NCI-H446 (cell line): ENCODE measurements at regions not wholly inside any gene's neighbourhood (a gene's known extent, or its start where the extent isn't known, plus 50 kb on each side); places are given as distances from the start of the nearest gene placed in this dataset.
"Not testable (repeated sequence)": the region's sequence is repeated elsewhere in the genome, so short reads cannot be mapped to it uniquely, and the experiment has no call there.

Experiments
- DNase-seq, 2 experiments: peaks; one replicate each; lab custom pipeline; 2025; lab: John Stamatoyannopoulos, UW

DNA sequence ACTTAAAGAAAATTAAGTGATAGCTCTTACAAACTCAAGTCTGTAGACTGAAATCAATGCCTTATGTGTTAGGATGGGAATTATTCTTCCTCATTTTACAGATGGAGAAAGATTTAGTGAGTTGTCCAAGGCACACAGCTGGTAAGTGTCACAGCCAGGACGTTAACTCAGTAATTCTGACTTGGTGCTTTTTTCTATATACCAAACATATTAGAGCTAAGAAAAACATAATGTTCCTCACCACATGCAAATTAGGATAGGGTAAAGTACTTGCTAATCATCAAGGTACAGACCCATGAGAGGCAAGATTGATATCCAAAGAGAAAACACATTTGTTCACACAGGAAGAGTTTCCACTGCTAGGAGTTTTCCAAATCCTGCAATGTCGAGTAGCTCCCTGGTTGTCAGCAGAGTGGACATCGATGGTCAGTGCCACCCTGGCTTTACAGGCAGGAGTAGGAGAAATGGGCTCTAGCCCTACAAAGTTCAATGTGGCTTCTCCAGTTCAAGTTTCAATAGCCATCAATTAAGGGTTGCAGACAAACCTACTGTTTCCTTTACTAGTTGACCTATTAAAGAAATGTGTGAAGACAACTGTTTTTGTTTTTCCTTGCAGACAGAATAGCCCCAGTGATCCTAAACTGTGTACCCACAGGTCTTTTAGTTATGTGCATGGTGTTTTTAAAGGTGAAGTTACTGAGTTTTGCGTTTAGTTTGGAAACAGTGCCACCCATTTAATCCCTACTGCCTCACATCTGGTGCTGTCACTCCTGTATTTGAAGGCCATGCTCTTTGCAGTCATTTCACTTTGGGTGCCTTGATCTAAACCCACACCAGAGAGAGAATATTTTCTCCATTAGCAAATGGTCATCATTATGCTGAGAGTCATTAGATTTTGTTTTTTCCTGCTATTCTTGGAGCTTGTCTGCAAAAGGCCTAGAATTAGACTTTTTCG lies 460.8 kb upstream of the SMARCA2 start:
- DNase-seq, result no peak

- not testable (repeated sequence) for DNase-seq
Measured at GRCh38 chr9:1558666-1559065, 456.5 kb upstream of the SMARCA2 start.

DNA sequence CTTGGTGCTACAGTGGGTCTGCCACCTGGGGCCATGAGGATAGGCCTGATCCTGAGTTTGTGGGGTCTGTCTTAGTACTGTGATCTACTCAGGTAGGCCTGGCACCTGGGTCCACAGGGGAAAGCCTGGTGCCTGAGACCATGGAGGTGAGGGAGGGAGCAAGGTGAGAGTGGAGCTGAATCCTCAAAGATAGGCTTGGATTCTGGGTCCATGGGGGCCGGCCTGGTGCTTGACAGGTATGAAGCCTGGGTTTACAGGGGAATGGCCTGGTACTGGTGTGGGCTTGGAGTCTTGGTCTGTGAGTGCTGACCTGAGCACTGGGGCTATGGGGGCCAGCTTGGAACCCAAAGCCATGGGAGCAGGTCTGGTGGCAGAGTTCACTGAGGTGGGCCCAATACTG lies 439.2 kb upstream of the SMARCA2 start:
- DNase-seq, result no peak

- DNase-seq, result no peak
Measured at GRCh38 chr9:1580215-1580614, 434.9 kb upstream of the SMARCA2 start.

DNA sequence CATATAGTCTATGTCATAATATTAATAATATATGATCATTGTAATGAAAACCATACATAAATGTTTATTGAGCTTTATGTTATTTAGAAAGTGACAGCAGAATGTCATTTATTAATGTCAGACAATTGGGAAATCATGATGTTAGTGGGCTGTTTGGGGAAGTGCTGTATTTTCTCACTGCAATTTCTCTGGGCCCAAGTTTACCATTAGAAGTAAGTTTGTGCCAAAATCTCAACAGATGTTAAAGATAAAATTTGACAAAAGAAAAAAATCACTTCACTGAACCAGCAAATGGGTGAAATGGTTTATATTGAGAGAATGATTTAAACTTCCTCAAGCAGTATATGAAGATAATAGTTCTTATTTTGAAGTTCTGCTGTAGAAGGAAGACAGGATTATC lies 433.2 kb upstream of the SMARCA2 start:
- no peak for DNase-seq

GRCh38 chr9:1591310-1591709 lies 423.8 kb upstream of the SMARCA2 start:
- no peak for DNase-seq

GRCh38 chr9:1598270-1598669 lies 416.9 kb upstream of the SMARCA2 start:
- DNase-seq, result no peak

DNA sequence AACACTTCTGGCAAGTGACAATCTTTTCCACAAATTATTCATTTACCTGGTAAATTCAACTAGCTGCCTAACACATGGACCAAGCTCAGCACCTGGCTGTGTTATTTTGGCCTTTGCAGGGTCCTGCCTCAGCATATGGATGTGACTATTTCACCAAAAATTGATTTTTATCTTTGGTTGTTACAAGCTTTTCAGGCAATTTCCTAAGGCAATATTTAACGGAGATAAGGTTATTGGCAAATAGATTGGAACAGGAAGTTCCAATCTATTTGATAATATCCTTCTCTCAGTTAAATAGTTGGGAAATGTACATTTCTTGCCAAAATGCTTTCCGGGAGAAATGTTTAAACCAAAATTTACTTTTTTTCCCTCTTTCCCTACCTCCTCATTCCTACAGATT lies 415.2 kb upstream of the SMARCA2 start:
- DNase-seq, result no peak

GRCh38 chr9:1604942-1605560 lies 410.1 kb upstream of the SMARCA2 start:
- peak in 1 of 2 experiments; percentile 55 for DNase-seq

GRCh38 chr9:1606253-1606652 lies 408.9 kb upstream of the SMARCA2 start:
- no peak for DNase-seq

GRCh38 chr9:1612886-1613285 lies 402.3 kb upstream of the SMARCA2 start:
- no peak for DNase-seq

GRCh38 chr9:1617419-1617818 lies 397.7 kb upstream of the SMARCA2 start:
- DNase-seq, result no peak

DNA sequence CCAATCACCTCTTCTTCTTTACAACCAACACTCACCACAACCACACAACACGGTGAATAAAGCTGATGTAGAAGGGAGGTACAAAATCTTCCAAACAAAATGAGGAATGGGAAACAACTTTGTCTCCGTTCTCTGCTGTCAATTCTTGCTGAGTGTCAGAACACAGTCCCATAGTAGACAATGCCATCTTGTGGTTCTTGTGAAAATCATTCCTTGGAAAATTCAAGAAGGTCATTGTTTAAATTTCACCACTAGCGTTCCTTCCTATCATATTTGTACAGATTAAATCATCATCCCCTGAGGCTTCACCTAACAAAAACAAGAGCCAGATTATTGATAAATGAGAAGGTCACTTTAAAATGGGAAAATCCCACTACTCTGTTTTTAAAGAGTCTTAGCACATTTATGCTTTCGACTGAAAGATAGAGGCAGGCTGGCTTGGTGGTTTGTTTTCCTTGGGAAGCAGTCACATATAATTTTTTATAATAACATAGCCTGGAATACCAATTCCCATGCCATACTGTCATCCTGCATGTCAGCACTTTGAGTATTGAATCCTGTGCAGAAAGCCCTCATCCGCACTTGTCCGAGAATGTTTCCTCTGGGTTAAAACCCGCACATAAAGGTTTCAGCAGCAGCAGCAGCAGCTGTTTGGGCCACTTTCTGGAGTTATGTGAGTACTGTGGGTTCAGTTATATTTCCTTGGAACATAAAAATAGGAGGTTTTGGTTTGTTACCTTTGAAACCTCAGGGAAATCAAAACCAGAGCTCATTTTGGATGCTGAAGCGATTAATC lies 395.0 kb upstream of the SMARCA2 start:
- peak in 1 of 2 experiments; percentile 47 for DNase-seq

DNA sequence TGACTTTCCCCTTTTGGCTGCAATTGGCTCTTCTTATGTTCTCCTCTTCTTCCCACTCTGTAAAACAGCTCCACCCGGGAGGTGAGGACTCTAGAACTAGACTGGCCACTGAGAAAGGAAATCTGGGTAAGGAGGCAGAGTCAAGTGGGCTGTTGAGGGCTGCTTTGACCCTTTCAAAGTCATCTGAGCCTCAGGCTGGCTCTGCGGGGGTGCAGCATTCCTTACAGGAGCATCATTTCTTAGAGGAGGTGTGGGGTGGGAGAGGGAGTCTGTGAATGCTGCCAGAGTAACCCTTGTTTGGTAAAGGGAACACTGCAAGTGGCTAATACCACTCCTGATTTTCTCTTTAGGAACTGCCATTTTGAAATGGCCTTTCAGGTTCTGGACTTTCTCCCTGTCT lies 377.7 kb upstream of the SMARCA2 start:
- DNase-seq, result no peak

DNA sequence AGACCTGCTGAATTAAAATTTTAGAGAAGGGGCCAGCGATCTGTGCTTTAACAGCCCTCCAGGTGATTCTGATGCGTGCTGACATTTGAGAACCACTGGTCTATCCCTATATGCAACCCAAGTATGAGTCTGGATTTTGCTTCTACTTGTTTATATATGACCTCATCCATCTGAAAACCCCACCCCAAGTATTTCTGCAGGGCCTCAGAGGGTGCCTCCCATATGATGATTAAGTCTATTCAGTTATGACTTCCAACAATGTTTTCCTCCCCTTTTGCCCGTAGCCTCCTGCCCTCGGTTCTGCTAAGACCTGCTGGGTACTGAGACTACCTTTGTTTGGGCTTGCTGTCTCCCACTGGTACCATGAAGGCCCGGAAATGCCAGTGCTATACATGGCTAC lies 376.0 kb upstream of the SMARCA2 start:
- no peak for DNase-seq

DNA sequence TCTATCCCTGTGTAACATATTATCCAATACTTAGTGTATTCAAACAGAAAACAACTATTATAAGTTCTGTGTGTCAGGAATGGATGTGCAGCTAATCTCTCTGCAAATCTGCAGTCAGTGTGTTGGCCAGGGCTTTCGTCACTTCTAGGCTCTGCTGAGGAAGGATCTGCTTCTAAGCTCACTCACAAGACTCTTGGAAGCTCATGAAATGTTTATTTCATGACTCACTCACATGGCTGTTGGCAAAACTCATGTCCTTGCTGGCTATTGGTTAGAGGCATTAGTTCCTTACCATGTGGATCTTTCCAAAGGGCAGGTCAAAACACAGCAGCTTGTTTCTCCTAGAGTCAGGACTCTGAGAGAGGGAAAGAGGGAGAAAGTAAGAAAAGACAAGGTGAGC lies 367.4 kb upstream of the SMARCA2 start:
- peak in 1 of 2 experiments; percentile 26 for DNase-seq

GRCh38 chr9:1653282-1653681 lies 361.9 kb upstream of the SMARCA2 start:
- DNase-seq, result no peak

GRCh38 chr9:1658661-1659362 lies 356.3 kb upstream of the SMARCA2 start:
- DNase-seq, result no peak

DNA sequence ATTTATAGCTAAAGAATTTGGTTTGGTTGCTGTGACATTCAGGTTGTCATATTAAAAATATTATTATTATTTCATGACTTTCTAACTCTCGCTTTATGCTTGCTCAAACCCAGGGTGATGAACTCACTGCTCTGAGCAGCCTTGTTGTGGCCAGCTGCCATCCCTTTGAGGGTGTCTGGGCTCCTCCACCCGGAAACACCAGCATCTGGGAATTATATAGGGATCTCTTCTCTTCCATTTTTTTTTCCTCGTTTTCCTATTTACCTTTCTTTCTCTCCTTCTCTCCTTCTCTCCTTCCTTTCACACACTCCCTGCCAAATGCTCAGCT lies 355.8 kb upstream of the SMARCA2 start:
- DNase-seq, result no peak

- DNase-seq, result no peak
Measured at GRCh38 chr9:1668441-1668840, 346.7 kb upstream of the SMARCA2 start.

GRCh38 chr9:1673300-1673699 lies 341.8 kb upstream of the SMARCA2 start:
- DNase-seq, result no peak

DNA sequence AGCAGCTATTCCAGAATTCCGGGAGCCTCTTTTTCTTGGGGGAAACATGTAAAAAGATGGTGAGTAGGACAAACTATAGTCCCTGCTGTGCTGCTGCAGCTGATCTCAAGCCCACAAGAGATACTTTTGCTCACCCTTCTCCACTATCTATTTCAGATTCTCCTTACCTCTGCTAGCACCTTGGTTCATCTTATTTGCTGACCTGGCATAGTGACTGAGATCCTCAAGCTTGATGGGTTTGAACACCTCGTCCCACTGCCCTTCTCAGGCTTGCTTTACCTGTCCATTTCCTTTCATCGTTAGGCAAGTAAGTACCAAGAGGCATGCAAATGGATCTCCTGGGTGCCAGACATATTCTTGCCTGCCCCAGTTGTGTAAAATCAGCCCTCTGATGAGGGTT lies 338.4 kb upstream of the SMARCA2 start:
- DNase-seq, result no peak
